NCI-H526 treated with DMSO at 0.1 percent for 48 hours (cell line): ENCODE measurements at regions not wholly inside any gene's neighbourhood (a gene's known extent, or its start where the extent isn't known, plus 50 kb on each side); places are given as distances from the start of the nearest gene placed in this dataset.

ENCODE experiments used
- DNase-seq: peaks from one replicate; lab custom pipeline; 2025; lab: John Stamatoyannopoulos, UW

GRCh38 chr14:81837304-81837703 is 303.7 kb upstream of the SEL1L start:
- no peak for DNase-seq

GRCh38 chr14:81839056-81839455 is 305.4 kb upstream of the SEL1L start:
- no peak for DNase-seq

- DNase-seq, result no peak
Measured at GRCh38 chr14:81841346-81841745, 307.7 kb upstream of the SEL1L start.

GRCh38 chr14:81849714-81850113 is 316.1 kb upstream of the SEL1L start:
- no peak for DNase-seq

- no peak for DNase-seq
Measured at GRCh38 chr14:81855007-81855406, 321.4 kb upstream of the SEL1L start.

- DNase-seq, result no peak
Measured at GRCh38 chr14:81859046-81859445, 325.4 kb upstream of the SEL1L start.

GRCh38 chr14:81868172-81868571 is 334.5 kb upstream of the SEL1L start:
- no peak for DNase-seq

- DNase-seq, result no peak
Measured at GRCh38 chr14:81871706-81872105, 338.1 kb upstream of the SEL1L start.

GRCh38 chr14:81884382-81884781 is 350.7 kb upstream of the SEL1L start:
- DNase-seq, result no peak

- DNase-seq, result no peak
Measured at GRCh38 chr14:81886588-81886987, 352.9 kb upstream of the SEL1L start.

GRCh38 chr14:81889529-81889928 is 355.9 kb upstream of the SEL1L start:
- DNase-seq, result no peak

GRCh38 chr14:81890020-81890419 is 356.4 kb upstream of the SEL1L start:
- no peak for DNase-seq

- no peak for DNase-seq
Measured at GRCh38 chr14:81903477-81903876, 369.8 kb upstream of the SEL1L start.

- no peak for DNase-seq
Measured at GRCh38 chr14:81927070-81927469, 393.4 kb upstream of the SEL1L start.

GRCh38 chr14:81931828-81932227 is 398.2 kb upstream of the SEL1L start:
- DNase-seq, result no peak

- DNase-seq, result no peak
Measured at GRCh38 chr14:81936348-81936747, 402.7 kb upstream of the SEL1L start.

GRCh38 chr14:81936902-81937301 is 403.2 kb upstream of the SEL1L start:
- no peak for DNase-seq

- no peak for DNase-seq
Measured at GRCh38 chr14:81938341-81938740, 404.7 kb upstream of the SEL1L start.

- DNase-seq, result no peak
Measured at GRCh38 chr14:81940651-81941050, 407.0 kb upstream of the SEL1L start.

GRCh38 chr14:81942071-81942470 is 408.4 kb upstream of the SEL1L start:
- no peak for DNase-seq

GRCh38 chr14:81946375-81946774 is 412.7 kb upstream of the SEL1L start:
- no peak for DNase-seq

GRCh38 chr14:81946834-81947798 is 413.5 kb upstream of the SEL1L start:
- DNase-seq, result no peak

- no peak for DNase-seq
Measured at GRCh38 chr14:81952917-81953316, 419.3 kb upstream of the SEL1L start.

- DNase-seq, result no peak
Measured at GRCh38 chr14:81953419-81953818, 419.8 kb upstream of the SEL1L start.
